ENCODE measurements at regions not wholly inside any gene's neighbourhood (a gene's known extent, or its start where the extent isn't known, plus 50 kb on each side); places are given as distances from the start of the nearest gene placed in this dataset.

DNA sequence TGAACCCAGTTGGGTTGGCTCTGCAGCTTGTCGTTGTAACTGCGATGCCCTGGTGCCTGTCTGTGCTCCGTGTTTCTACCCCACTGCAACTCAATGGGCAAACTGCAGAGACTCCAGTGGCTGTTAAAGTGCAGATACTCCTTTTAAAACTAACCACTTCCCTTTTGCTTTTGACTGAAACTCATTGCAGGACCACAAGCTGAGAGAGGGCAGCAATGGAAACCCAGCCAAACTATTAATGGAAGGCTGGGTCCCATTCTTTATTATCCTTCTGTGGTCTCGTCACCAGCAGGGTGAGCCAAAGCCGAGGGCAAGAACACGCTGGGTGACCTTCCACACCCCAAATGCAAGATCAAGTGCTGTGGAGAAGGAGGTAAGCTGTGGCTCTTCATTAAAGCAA is 910.4 kb downstream of the VRK1 start:
- H2AFZ ChIP-seq (ENCODE audit: low read depth, low read length), result no peak overlapping the region
- no peak overlapping the region for H3K27ac ChIP-seq (ENCODE audit: low read length)
- no peaks in the 10 kb centered on the region for H4K20me1 ChIP-seq (ENCODE audit: insufficient read depth)

DNA sequence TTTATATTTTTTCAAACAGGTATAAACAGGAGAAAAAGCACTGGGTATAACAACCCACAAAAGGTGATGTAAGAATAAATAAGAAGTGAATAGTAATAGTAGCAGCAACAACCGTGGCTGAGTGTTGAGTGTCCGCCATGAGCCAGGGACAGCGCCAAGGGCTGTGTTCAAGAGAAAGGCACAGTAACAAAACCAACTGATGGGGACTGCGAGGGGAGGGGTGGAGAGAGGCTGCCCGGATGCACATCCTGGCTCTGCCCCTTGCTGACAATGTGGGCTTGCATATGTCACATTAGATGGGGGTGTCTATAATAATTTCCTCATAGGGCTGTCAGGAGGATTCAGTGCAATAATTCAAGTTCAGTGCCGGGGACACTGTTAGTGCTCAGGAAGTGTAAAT is 912.4 kb downstream of the VRK1 start:
- no peaks in the 10 kb centered on the region for H3K9me2 ChIP-seq (ENCODE audit: insufficient read depth, low read length)

More for the DNA sequence above, 910.4 kb downstream of the VRK1 start:
- no peaks in the 10 kb centered on the region for H3K9me3 ChIP-seq (ENCODE audit: low read length)
- H3K9me2 ChIP-seq (ENCODE audit: insufficient read depth, low read length), result no peaks in the 10 kb centered on the region
- TF ChIP-seq POLR2AphosphoS5 (IDR thresholded peaks at IDR 0.05) (no peak), SMC3 (conservative IDR thresholded peaks at IDR 0.05; ENCODE audit: poor library complexity) (no peak), EZH2 (IDR thresholded peaks at IDR 0.05; ENCODE audit: borderline replicate concordance, insufficient read depth, low read length, poor library complexity, severe bottlenecking) (no peak), EP300 (conservative IDR thresholded peaks at IDR 0.05; ENCODE audit: poor library complexity, severe bottlenecking) (no peak)
- TF ChIP-seq, protein P1, sequence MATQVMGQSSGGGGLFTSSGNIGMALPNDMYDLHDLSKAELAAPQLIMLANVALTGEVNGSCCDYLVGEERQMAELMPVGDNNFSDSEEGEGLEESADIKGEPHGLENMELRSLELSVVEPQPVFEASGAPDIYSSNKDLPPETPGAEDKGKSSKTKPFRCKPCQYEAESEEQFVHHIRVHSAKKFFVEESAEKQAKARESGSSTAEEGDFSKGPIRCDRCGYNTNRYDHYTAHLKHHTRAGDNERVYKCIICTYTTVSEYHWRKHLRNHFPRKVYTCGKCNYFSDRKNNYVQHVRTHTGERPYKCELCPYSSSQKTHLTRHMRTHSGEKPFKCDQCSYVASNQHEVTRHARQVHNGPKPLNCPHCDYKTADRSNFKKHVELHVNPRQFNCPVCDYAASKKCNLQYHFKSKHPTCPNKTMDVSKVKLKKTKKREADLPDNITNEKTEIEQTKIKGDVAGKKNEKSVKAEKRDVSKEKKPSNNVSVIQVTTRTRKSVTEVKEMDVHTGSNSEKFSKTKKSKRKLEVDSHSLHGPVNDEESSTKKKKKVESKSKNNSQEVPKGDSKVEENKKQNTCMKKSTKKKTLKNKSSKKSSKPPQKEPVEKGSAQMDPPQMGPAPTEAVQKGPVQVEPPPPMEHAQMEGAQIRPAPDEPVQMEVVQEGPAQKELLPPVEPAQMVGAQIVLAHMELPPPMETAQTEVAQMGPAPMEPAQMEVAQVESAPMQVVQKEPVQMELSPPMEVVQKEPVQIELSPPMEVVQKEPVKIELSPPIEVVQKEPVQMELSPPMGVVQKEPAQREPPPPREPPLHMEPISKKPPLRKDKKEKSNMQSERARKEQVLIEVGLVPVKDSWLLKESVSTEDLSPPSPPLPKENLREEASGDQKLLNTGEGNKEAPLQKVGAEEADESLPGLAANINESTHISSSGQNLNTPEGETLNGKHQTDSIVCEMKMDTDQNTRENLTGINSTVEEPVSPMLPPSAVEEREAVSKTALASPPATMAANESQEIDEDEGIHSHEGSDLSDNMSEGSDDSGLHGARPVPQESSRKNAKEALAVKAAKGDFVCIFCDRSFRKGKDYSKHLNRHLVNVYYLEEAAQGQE (IDR thresholded peaks at IDR 0.05; ENCODE audit: borderline replicate concordance), result no peak
- H3K79me2 ChIP-seq (replicated peaks; ENCODE audit: insufficient read depth, low read length), result no peaks in the 10 kb centered on the region
- no peak overlapping the region for H3K4me2 ChIP-seq (ENCODE audit: low read length)
- H3K4me3 ChIP-seq (ENCODE audit: low read length), result no peak overlapping the region
- H3K27me3 ChIP-seq (ENCODE audit: insufficient read depth, low read depth, low read length), result no peaks in the 10 kb centered on the region
- H3F3A ChIP-seq (ENCODE audit: insufficient read depth, low read length, poor library complexity, severe bottlenecking), result no peaks in the 10 kb centered on the region
- H3K9ac ChIP-seq (ENCODE audit: low read length), result no peak overlapping the region
- H3K36me3 ChIP-seq (ENCODE audit: insufficient read depth, low read length), result no peaks in the 10 kb centered on the region

DNA sequence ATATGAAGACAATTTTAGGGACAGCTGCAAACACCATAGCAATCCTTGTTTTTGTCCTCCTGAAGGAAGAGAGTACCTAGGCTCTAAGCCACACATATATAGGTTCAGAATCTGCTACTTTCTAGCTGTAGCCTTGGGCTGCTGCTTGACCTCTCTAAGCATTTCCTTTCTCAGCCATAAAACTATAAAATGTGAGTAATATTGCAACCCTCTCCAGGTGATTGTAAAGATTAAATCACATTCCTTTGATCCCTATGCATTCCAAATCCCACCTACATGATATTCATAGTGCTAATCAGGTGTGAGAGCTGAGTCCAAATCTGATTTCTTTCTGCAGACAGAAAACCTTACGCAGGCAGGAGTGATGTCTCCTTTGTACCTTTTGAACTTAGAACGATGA is 913.5 kb downstream of the VRK1 start:
- Histone ChIP-seq H2AFZ (ENCODE audit: low read depth, low read length) (no peak overlapping the region), H3K9ac (ENCODE audit: low read length) (no peak overlapping the region), H3K4me3 (ENCODE audit: low read length) (no peak overlapping the region), H3F3A (ENCODE audit: insufficient read depth, low read length, poor library complexity, severe bottlenecking) (no peaks in the 10 kb centered on the region), H3K4me2 (ENCODE audit: low read length) (no peak overlapping the region), H3K36me3 (ENCODE audit: insufficient read depth, low read length) (no peaks in the 10 kb centered on the region), H3K9me2 (ENCODE audit: insufficient read depth, low read length) (no peaks in the 10 kb centered on the region), H4K20me1 (ENCODE audit: insufficient read depth) (no peaks in the 10 kb centered on the region), H3K79me2 (replicated peaks; ENCODE audit: insufficient read depth, low read length) (no peaks in the 10 kb centered on the region), H3K27me3 (ENCODE audit: insufficient read depth, low read depth, low read length) (no peaks in the 10 kb centered on the region), H3K27ac (ENCODE audit: low read length) (no peak overlapping the region), H3K9me3 (ENCODE audit: low read length) (no peaks in the 10 kb centered on the region)
- TF ChIP-seq EZH2 (IDR thresholded peaks at IDR 0.05; ENCODE audit: borderline replicate concordance, insufficient read depth, low read length, poor library complexity, severe bottlenecking) (no peak), RAD21 (conservative IDR thresholded peaks at IDR 0.05) (no peak), MXI1 (conservative IDR thresholded peaks at IDR 0.05; ENCODE audit: poor library complexity, severe bottlenecking) (no peak), POLR2AphosphoS5 (IDR thresholded peaks at IDR 0.05) (no peak), TAF1 (IDR thresholded peaks at IDR 0.05; ENCODE audit: low read depth) (no peak), EP300 (conservative IDR thresholded peaks at IDR 0.05; ENCODE audit: poor library complexity, severe bottlenecking) (no peak), SMC3 (conservative IDR thresholded peaks at IDR 0.05; ENCODE audit: poor library complexity) (no peak)
- TF ChIP-seq, protein P2, sequence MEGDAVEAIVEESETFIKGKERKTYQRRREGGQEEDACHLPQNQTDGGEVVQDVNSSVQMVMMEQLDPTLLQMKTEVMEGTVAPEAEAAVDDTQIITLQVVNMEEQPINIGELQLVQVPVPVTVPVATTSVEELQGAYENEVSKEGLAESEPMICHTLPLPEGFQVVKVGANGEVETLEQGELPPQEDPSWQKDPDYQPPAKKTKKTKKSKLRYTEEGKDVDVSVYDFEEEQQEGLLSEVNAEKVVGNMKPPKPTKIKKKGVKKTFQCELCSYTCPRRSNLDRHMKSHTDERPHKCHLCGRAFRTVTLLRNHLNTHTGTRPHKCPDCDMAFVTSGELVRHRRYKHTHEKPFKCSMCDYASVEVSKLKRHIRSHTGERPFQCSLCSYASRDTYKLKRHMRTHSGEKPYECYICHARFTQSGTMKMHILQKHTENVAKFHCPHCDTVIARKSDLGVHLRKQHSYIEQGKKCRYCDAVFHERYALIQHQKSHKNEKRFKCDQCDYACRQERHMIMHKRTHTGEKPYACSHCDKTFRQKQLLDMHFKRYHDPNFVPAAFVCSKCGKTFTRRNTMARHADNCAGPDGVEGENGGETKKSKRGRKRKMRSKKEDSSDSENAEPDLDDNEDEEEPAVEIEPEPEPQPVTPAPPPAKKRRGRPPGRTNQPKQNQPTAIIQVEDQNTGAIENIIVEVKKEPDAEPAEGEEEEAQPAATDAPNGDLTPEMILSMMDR (IDR thresholded peaks at IDR 0.05; ENCODE audit: poor library complexity, severe bottlenecking), result no peak
- TF ChIP-seq, protein P1 (IDR thresholded peaks at IDR 0.05; ENCODE audit: borderline replicate concordance), result no peak

More for the DNA sequence above, 912.4 kb downstream of the VRK1 start:
- Histone ChIP-seq H4K20me1 (ENCODE audit: insufficient read depth) (no peaks in the 10 kb centered on the region), H2AFZ (ENCODE audit: low read depth, low read length) (no peak overlapping the region), H3K9me3 (ENCODE audit: low read length) (no peaks in the 10 kb centered on the region), H3K79me2 (replicated peaks; ENCODE audit: insufficient read depth, low read length) (no peaks in the 10 kb centered on the region), H3K27ac (ENCODE audit: low read length) (no peak overlapping the region), H3K4me2 (ENCODE audit: low read length) (no peak overlapping the region), H3K4me3 (ENCODE audit: low read length) (no peak overlapping the region), H3K27me3 (ENCODE audit: insufficient read depth, low read depth, low read length) (no peaks in the 10 kb centered on the region), H3K36me3 (ENCODE audit: insufficient read depth, low read length) (no peaks in the 10 kb centered on the region), H3K9ac (ENCODE audit: low read length) (no peak overlapping the region), H3F3A (ENCODE audit: insufficient read depth, low read length, poor library complexity, severe bottlenecking) (no peaks in the 10 kb centered on the region)
- TF ChIP-seq MXI1 (conservative IDR thresholded peaks at IDR 0.05; ENCODE audit: poor library complexity, severe bottlenecking), result no peak
- no peak for TF ChIP-seq EZH2 (IDR thresholded peaks at IDR 0.05; ENCODE audit: borderline replicate concordance, insufficient read depth, low read length, poor library complexity, severe bottlenecking)

All from neural cell (in vitro differentiated cells).